ENCODE measurements at regions not wholly inside any gene's neighbourhood (a gene's known extent, or its start where the extent isn't known, plus 50 kb on each side); places are given as distances from the start of the nearest gene placed in this dataset.

DNA sequence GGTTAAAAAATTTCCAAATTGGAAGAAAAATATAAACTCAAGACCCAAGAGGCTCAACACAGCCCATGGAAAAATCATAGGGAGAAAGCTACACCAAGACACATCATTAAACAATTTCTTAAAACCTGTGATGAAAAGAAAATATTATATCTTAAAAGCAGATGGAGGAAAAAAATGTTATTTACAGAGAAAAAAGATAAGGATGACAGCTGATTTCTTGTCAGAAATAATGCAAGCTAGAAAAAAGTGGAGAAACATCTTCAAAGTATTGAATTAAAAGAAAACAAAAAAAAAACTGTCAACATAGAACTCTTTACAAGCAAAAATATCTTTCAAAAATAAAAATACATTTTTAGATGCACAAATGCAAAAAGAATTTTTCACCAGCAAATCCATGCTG is 930.5 kb downstream of the ADGRL2 start:
- TF ChIP-seq ZFX (IDR thresholded peaks at IDR 0.05), result no peak
- TF ChIP-seq, protein P1, sequence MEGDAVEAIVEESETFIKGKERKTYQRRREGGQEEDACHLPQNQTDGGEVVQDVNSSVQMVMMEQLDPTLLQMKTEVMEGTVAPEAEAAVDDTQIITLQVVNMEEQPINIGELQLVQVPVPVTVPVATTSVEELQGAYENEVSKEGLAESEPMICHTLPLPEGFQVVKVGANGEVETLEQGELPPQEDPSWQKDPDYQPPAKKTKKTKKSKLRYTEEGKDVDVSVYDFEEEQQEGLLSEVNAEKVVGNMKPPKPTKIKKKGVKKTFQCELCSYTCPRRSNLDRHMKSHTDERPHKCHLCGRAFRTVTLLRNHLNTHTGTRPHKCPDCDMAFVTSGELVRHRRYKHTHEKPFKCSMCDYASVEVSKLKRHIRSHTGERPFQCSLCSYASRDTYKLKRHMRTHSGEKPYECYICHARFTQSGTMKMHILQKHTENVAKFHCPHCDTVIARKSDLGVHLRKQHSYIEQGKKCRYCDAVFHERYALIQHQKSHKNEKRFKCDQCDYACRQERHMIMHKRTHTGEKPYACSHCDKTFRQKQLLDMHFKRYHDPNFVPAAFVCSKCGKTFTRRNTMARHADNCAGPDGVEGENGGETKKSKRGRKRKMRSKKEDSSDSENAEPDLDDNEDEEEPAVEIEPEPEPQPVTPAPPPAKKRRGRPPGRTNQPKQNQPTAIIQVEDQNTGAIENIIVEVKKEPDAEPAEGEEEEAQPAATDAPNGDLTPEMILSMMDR (conservative IDR thresholded peaks at IDR 0.05), result no peak
- H3K27ac ChIP-seq, result no peak overlapping the region

DNA sequence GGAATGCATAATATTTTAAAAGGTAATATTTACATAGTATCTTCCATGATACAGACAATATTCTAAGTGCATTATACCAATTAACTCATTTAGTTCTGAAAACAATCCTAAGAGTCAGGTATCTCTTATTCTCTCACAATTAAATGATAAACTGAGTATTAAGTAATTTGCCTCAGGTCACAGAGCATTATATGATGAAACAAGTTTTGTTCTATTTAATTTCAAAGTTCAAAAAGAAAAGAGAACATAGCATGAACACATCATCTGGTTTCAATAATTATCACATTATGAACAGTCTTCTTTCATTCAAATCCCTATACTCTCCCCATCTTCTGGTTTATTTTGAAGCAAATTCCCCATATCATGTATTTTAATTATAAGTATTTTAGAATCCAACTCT is 927.5 kb downstream of the ADGRL2 start:
- TF ChIP-seq, protein P1 (conservative IDR thresholded peaks at IDR 0.05), result no peak
- TF ChIP-seq ZFX (IDR thresholded peaks at IDR 0.05), result no peak
- no peak overlapping the region for H3K27ac ChIP-seq

- no peak overlapping the region for H3K27ac ChIP-seq
- no peak for TF ChIP-seq ZFX (IDR thresholded peaks at IDR 0.05)
- TF ChIP-seq, protein P1 (conservative IDR thresholded peaks at IDR 0.05), result no peak
Measured at GRCh38 chr1:82724246-82724645, 923.5 kb downstream of the ADGRL2 start.

DNA sequence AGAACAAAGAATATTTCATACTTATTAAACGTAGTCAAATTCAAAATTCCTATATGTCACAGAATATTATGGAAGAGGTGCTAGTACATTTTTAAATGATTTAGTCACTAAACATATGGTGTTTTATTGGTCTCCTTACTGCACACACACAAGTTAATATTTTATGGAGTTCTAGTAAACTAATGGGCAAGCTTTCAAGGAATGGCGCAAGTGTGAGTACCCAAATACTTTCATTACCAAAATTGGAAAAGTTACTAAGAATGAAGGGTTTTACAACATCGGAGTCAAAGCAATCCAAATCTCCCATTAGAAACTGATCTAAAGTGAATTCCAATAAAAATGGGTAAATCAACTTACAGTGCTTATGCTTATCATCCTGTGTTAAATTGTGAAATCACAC is 921.9 kb downstream of the ADGRL2 start:
- no peak for TF ChIP-seq ZFX (IDR thresholded peaks at IDR 0.05)
- TF ChIP-seq, protein P1 (conservative IDR thresholded peaks at IDR 0.05), result no peak
- no peak overlapping the region for H3K27ac ChIP-seq

DNA sequence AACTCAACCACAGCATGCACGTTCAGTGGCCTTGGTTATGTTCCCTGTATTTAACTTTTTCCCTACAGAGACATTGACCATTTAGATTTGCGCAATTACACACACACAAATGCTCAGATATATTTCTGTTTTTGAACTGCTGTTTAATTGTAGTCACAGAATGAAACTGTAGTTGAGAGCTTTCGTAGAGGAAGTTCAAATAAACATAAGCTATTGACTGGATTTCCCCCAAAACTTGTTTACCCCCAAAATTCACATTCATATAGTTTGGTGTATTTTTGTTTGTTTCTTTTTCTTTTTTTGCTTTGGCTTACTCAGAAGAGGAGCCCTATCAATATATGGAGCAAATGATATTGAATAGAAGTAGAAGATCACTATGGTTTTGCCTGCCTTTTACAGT is 921.0 kb downstream of the ADGRL2 start:
- TF ChIP-seq, protein P1 (conservative IDR thresholded peaks at IDR 0.05), result no peak
- TF ChIP-seq ZFX (IDR thresholded peaks at IDR 0.05), result no peak
- no peak overlapping the region for H3K27ac ChIP-seq

GRCh38 chr1:82718719-82719419 is 918.1 kb downstream of the ADGRL2 start:
- TF ChIP-seq, protein P1 (conservative IDR thresholded peaks at IDR 0.05), result no peak
- TF ChIP-seq ZFX (IDR thresholded peaks at IDR 0.05), result no peak
- H3K27ac ChIP-seq, result no peak overlapping the region

DNA sequence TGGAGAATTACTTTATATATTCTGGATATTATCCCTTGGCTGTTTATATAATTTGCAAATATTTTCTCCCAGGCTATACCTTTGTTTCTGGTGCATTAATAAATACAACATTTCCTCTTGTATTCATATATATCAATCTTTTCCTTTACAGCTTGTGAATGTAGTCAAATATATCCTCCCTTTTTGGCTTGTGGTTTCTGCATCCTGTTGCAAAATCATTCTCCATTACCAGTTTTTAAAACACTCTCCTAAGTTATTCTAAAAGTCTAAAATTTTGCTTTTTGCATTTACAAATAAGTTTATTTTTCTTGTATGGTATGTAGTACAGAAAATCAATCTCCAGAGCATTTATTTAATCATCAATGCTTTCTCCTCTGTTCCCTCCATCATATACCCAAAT is 909.4 kb downstream of the ADGRL2 start:
- TF ChIP-seq, protein P1 (conservative IDR thresholded peaks at IDR 0.05), result no peak
- TF ChIP-seq ZFX (IDR thresholded peaks at IDR 0.05), result no peak
- no peak overlapping the region for H3K27ac ChIP-seq

Data from C4-2B (cell line).